ENCODE measurements at regions not wholly inside any gene's neighbourhood (a gene's known extent, or its start where the extent isn't known, plus 50 kb on each side); places are given as distances from the start of the nearest gene placed in this dataset.
"Not testable (repeated sequence)": the region's sequence is repeated elsewhere in the genome, so short reads cannot be mapped to it uniquely, and the experiment has no call there.

DNA sequence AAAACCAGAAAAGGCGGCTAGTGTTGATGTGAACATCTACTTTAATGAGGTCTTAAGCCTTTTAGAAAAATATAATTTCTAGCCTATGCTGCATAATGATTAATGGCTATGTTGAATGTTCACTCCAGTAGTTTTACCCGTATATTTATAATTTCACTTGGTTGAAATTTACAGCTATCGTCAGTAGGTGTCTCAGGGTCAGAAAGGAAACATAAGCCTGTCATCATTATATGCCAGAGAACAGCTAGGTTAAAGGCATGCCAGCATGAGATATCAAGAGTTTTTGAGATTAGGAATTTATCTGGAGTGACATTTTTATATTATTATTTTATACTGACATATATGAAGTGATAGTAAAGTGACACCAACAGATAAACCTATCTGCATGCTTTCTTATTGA lies 904.1 kb downstream of the OTOL1 start:
- no peak overlapping the region for H3K27ac ChIP-seq (ENCODE audit: low read depth, low read length)
- intact Hi-C loops (cut with micrococcal nuclease): no loop called here
- H3K9me2 ChIP-seq (ENCODE audit: insufficient read depth): no peaks in the 10 kb centered on the region

DNA sequence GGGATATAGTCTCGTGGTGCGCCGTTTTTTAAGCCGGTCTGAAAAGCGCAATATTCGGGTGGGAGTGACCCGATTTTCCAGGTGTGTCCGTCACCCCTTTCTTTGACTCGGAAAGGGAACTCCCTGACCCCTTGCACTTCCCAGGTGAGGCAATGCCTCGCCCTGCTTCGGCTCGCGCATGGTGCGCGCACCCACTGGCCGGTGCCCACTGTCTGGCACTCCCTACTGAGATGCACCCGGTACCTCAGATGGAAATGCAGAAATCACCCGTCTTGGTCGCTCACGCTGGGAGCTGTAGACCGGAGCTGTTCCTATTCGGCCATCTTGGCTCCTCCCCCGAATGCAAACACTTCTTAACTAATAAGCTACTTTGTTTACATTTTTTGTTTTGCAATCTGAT lies 914.9 kb downstream of the OTOL1 start:
- RAD21 ChIA-PET (ENCODE audit: low non-redundant PET in 1 of 2, low total read pairs in 2 of 2, uncharacterized antibody in 2 of 2, unreplicated experiment in 2 of 2); CTCF ChIA-PET; H4K20me1 ChIP-seq (ENCODE audit: insufficient read depth); DNase-seq (ENCODE audit: low read depth, low spot score); H3K9me3 ChIP-seq (ENCODE audit: control insufficient read depth in 1 of 2, insufficient read depth in 1 of 2, low read depth in 1 of 2, low read length in 2 of 2); H3K9me2 ChIP-seq (ENCODE audit: insufficient read depth); H3K9ac ChIP-seq (ENCODE audit: low read length); H2AFZ ChIP-seq (ENCODE audit: low read depth, low read length, poor library complexity, severe bottlenecking); POLR2A ChIA-PET; H3K27me3 ChIP-seq (ENCODE audit: insufficient read depth, low read length); H3K4me3 ChIP-seq (replicated peaks in 1 of 2; ENCODE audit: low read depth in 1 of 2, low read length in 2 of 2); H3K79me2 ChIP-seq (ENCODE audit: insufficient read depth, low read length); intact Hi-C loops (cut with micrococcal nuclease); BruUV-seq (replicated peaks); ATAC-seq; H3K27ac ChIP-seq (ENCODE audit: low read depth, low read length); H3K36me3 ChIP-seq (ENCODE audit: control insufficient read depth in 1 of 2, insufficient read depth in 2 of 2, low read length in 2 of 2); H3K4me1 ChIP-seq (ENCODE audit: control insufficient read depth in 1 of 2, insufficient read depth in 2 of 2, low read length in 2 of 2); H3K4me2 ChIP-seq (ENCODE audit: low read length): not testable (repeated sequence)

More for the DNA sequence above, 904.1 kb downstream of the OTOL1 start:
- TF ChIP-seq, protein P1, sequence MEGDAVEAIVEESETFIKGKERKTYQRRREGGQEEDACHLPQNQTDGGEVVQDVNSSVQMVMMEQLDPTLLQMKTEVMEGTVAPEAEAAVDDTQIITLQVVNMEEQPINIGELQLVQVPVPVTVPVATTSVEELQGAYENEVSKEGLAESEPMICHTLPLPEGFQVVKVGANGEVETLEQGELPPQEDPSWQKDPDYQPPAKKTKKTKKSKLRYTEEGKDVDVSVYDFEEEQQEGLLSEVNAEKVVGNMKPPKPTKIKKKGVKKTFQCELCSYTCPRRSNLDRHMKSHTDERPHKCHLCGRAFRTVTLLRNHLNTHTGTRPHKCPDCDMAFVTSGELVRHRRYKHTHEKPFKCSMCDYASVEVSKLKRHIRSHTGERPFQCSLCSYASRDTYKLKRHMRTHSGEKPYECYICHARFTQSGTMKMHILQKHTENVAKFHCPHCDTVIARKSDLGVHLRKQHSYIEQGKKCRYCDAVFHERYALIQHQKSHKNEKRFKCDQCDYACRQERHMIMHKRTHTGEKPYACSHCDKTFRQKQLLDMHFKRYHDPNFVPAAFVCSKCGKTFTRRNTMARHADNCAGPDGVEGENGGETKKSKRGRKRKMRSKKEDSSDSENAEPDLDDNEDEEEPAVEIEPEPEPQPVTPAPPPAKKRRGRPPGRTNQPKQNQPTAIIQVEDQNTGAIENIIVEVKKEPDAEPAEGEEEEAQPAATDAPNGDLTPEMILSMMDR (IDR thresholded peaks at IDR 0.05 in 2 of 3, conservative IDR thresholded peaks at IDR 0.05 in 1 of 3; ENCODE audit: borderline replicate concordance in 1 of 3, insufficient read depth in 1 of 3, low read depth in 2 of 3, low read length in 2 of 3): 0 out of 6 replicates have a peak, but pooled peaks of 2 of the 3 experiments have one; percentile 5 to 20
- TF ChIP-seq, protein P2, sequence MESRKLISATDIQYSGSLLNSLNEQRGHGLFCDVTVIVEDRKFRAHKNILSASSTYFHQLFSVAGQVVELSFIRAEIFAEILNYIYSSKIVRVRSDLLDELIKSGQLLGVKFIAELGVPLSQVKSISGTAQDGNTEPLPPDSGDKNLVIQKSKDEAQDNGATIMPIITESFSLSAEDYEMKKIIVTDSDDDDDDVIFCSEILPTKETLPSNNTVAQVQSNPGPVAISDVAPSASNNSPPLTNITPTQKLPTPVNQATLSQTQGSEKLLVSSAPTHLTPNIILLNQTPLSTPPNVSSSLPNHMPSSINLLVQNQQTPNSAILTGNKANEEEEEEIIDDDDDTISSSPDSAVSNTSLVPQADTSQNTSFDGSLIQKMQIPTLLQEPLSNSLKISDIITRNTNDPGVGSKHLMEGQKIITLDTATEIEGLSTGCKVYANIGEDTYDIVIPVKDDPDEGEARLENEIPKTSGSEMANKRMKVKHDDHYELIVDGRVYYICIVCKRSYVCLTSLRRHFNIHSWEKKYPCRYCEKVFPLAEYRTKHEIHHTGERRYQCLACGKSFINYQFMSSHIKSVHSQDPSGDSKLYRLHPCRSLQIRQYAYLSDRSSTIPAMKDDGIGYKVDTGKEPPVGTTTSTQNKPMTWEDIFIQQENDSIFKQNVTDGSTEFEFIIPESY (IDR thresholded peaks at IDR 0.05; ENCODE audit: extremely low read depth, insufficient replicate concordance, low read length): no peak
- TF ChIP-seq EZH2phosphoT487 (IDR thresholded peaks at IDR 0.05; ENCODE audit: borderline replicate concordance) (no peak), RAD21 (IDR thresholded peaks at IDR 0.05; ENCODE audit: low read depth) (0 out of 2 replicates have a peak, but pooled peaks have one; percentile 18)
- Histone ChIP-seq H2AFZ (ENCODE audit: low read depth, low read length, poor library complexity, severe bottlenecking) (peak overlapping the region; percentile 29), H3K27me3 (ENCODE audit: insufficient read depth, low read length) (no peaks in the 10 kb centered on the region), H3K4me2 (ENCODE audit: low read length) (no peak overlapping the region), H3K79me2 (ENCODE audit: insufficient read depth, low read length) (no peaks in the 10 kb centered on the region), H3K4me1 (ENCODE audit: control insufficient read depth in 1 of 2, insufficient read depth in 2 of 2, low read length in 2 of 2) (no peaks in the 10 kb centered on the region), H3K9ac (ENCODE audit: low read length) (no peak overlapping the region), H3K36me3 (ENCODE audit: control insufficient read depth in 1 of 2, insufficient read depth in 2 of 2, low read length in 2 of 2) (no peaks in the 10 kb centered on the region), H3K9me3 (ENCODE audit: control insufficient read depth in 1 of 2, insufficient read depth in 1 of 2, low read depth in 1 of 2, low read length in 2 of 2) (no peaks in the 10 kb centered on the region), H4K20me1 (ENCODE audit: insufficient read depth) (no peaks in the 10 kb centered on the region), H3K4me3 (replicated peaks in 1 of 2; ENCODE audit: low read depth in 1 of 2, low read length in 2 of 2) (no peak overlapping the region)
- DNase-seq (ENCODE audit: low read depth, low spot score) (no peak), ATAC-seq (no peak; the same call in 1 of the 2 replicates)
- no TSS peak for BruUV-seq (replicated peaks)
- POLR2A ChIA-PET: no interaction called here
- RAD21 ChIA-PET (ENCODE audit: low non-redundant PET in 1 of 2, low total read pairs in 2 of 2, uncharacterized antibody in 2 of 2, unreplicated experiment in 2 of 2): no interaction called here
- CTCF ChIA-PET: no interaction called here

Measured in HCT116 (cell line).